HG03457 (cell line): ENCODE measurements at regions not wholly inside any gene's neighbourhood (a gene's known extent, or its start where the extent isn't known, plus 50 kb on each side); places are given as distances from the start of the nearest gene placed in this dataset.
A peak's percentile ranks its signal among the peaks of the same experiment; 100 is the strongest.

Experiments used
- ATAC-seq: cut with Tn5 transposase; IDR thresholded peaks from one replicate; pipeline ENCODE4 v1.9.1; 2021; ENCODE audit warnings: moderate number of reproducible peaks; ENCODE audit not compliant: unreplicated experiment

- ATAC-seq: no peak
Observed at GRCh38 chr21:35257413-35257812, 208.3 kb upstream of the RUNX1 start.

- no peak for ATAC-seq
Observed at GRCh38 chr21:35256468-35256988, 207.4 kb upstream of the RUNX1 start.

- no peak for ATAC-seq
Observed at GRCh38 chr21:35254765-35255138, 205.7 kb upstream of the RUNX1 start.

DNA sequence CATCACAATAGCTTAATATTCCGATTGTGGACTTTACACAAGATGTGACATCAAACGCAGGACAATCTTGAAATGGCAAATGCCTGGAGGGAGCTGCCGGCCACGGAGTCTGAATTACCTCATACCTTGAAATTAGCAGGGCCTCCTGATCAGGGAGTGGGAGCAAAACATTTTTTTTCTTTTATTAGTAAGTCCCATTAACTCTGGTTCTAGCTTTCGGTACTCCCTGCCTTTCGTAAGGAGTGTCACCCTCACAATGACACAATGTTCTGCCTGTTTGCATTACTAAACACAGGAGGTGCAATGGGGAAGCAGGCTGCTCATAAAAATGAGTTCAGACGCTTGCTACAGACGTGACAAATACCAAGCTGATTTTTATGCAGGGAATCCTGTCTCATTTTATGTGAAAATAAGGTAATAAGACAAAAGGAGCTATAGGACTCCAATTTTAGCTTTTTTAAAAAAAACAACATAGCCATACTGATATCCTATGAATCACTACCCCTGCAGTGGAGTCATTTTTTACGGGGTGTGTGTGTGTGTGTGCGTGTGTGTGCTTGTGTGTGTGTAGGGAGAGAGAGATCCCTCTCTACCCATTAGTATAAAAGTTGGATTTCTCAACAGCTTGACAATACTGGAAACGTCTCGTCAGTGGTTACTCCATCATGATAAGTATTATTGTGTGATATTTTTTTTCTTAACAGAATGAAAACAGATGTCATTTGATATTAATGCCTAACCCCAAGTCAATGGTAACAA lies 205.1 kb upstream of the RUNX1 start:
- ATAC-seq: no peak

DNA sequence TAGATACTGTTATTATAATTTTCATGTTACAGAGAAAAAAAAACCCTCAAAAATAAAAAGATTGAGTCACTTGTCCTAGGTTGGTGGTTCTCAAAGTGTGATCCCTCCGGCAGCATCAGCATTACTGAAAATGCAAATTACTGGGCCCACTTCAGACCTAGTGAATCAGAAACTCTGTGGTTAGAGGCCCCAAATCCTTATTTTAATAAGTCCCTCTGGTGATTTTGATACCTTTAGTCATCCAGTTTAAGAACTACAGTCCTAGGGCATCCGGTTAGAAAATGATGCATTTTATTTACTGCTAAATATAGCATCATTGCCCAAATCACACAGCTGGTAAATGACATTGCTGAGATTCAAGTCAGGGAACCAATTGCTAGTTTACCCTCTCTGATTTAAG lies 203.7 kb upstream of the RUNX1 start:
- no peak for ATAC-seq

DNA sequence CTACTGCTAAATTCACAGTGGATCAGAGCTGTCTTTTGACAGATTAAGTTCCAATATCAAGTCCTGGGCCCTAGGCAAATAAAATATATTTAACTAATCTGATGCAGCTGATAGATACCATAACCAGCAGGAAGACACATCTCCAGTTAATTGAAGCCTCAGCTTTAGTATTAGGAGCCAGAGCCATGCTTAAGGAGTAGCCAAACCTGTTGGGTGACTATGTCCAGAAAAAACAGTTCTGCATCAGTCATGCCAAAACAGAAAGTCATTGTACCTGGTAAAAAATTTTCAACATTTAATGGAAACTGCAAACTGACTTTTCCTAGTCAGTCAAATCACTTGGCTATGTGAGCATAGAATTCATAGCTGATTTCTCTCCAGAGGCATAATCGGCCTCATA lies 200.5 kb upstream of the RUNX1 start:
- ATAC-seq: no peak

DNA sequence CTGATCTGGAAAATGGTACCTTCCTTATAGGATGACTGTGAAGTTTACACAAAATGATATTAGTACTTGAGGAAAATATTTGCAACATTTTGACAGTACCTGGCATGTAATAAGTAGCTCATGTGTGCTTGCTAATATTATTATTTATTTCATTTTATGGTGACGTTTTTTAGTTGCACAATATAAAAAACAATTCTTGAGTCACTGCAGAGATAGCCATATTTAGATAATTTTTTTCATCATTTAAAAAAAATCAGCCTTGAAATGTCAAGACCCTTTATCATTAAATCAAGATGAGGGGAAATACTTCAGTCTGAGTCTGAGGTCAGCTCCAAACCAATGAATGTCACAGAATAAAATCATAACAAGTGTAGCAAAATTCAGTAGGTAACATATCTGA lies 196.8 kb upstream of the RUNX1 start:
- no peak for ATAC-seq

DNA sequence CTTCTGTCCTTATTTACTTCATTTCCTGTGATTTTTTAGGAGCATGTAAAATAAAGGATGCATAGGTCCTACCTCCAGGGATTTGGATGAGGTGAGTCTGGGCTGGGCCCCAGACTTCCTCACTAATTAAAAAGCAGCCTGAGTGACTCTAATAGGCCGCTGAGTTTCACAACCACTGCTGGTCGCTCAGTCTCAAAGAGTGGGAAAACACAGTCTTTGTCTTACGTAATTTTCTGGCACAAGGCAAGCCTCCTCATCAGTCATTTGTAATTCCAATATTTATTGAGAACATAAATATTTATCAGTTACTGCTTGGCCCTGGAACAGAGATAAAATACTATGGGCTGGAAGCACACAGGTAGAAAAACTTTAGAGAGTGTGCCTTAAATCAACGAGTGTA lies 195.4 kb upstream of the RUNX1 start:
- ATAC-seq: no peak

DNA sequence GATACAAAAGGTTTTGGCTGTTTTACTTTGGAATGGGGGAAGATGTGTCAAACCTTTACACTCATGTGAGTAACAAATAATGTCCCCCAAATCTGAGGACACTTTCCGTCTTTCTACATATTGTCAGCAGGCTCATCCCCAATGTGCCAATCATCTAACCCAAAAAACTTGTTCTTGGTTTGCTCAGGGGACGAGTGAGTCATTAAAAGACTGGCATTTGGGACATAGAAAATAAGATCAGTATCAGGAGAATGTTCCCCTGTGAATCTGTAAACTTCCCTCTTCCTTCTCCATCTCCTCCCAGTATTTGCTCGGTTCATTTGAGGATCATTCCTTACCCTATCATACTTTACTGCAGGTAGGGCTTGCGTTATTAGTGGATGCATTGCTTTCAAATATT lies 194.1 kb upstream of the RUNX1 start:
- no peak for ATAC-seq

- no peak for ATAC-seq
Observed at GRCh38 chr21:35239811-35240219, 190.7 kb upstream of the RUNX1 start.

- no peak for ATAC-seq
Observed at GRCh38 chr21:35238119-35238518, 189.0 kb upstream of the RUNX1 start.

DNA sequence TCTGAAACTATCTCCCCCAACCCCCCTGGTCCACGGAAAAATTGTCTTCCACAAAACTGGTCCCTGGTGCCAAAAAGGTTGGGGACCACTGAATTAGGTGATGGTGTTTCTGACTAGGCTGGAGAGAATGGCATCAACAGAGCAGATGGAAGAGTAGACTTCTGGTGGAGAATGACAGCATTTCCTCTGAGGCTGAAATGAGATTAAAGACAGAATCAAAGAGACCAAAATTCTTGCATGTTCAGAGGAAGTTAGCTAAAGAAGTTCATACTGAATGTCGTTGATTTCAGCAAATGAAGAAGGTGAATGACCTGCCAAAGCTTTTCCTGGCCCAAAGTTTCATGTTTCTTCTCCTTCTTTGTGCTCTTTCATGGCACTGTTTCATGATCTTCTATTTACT lies 188.2 kb upstream of the RUNX1 start:
- no peak for ATAC-seq

DNA sequence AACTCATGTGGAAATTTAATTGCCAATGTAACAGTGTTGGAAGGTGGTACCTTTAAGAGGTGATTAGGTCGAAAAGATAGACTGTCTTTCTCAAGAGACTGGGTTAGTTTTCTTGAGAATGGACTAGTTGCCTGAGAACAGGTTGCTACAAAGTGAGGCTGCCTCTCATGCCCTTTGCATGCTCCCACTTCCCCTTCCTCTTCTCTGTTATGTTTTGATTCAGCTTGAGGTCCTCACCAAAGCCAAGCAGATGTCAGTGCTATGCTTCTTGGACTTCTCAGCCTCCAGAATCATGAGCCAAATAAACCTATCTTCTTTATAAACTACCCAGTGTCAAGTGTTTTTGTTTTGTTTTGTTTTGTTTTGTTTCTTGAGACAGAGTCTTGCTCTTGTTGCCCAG lies 187.0 kb upstream of the RUNX1 start:
- no peak for ATAC-seq

GRCh38 chr21:35234725-35235124 lies 185.6 kb upstream of the RUNX1 start:
- ATAC-seq: no peak

GRCh38 chr21:35233756-35234155 lies 184.7 kb upstream of the RUNX1 start:
- no peak for ATAC-seq

GRCh38 chr21:35232545-35233176 lies 183.6 kb upstream of the RUNX1 start:
- no peak for ATAC-seq

DNA sequence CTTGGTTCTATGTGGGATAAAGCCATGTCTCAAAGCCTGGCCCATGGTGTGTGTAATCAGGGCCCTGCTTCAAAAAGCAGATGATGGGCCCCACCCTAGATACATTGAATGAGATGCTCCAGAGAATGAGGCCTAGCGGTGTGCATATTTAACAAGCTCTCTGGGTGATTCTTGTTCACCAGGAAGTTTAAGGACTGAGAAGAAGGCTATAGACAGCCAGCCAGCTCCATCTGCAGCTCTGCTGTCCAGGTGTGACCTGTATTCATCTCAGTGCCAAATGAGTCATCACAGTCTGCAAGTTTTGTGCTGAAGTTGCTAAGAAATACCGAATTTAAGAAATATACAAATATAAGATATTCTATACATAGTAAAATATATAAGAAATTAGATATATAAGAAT lies 182.0 kb upstream of the RUNX1 start:
- ATAC-seq: no peak

GRCh38 chr21:35229290-35229689 lies 180.2 kb upstream of the RUNX1 start:
- ATAC-seq: no peak

GRCh38 chr21:35227786-35228185 lies 178.7 kb upstream of the RUNX1 start:
- no peak for ATAC-seq

DNA sequence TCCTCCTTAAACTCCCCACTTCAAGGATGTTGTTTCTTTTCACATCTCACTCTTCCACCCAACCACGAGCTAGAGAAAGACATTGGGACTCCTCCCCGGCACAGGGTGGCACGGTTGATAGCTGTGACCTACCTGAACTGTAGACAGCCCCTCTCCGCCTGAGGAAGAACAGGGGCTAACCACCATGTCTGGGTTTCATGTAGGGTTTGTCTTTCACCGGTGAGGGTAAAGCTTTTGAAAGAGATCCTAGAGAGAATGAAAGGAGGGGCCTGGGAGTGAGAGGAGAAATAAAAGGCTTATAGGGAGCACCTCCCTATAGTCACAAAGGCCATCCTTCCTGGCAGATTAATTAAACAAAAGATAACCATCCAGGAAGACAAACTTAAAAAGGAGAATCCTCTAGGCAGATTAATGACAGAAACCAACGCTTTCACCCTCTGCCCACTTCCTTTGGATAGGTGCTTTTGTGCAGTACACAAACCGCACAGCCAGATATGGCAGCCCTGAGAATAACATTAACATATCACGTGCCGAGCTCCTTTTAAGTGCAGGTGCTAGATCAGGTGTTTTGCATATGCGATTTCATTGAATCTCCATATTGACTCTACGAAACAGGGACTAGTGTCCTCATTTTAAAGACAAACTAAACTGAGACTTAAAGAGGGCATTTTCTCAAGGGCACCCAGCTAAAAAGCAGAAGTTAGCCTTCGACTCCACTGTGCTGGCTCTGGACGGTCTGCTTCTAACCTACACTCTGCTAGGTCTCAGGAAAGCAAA lies 178.1 kb upstream of the RUNX1 start:
- peak; percentile 71 for ATAC-seq

DNA sequence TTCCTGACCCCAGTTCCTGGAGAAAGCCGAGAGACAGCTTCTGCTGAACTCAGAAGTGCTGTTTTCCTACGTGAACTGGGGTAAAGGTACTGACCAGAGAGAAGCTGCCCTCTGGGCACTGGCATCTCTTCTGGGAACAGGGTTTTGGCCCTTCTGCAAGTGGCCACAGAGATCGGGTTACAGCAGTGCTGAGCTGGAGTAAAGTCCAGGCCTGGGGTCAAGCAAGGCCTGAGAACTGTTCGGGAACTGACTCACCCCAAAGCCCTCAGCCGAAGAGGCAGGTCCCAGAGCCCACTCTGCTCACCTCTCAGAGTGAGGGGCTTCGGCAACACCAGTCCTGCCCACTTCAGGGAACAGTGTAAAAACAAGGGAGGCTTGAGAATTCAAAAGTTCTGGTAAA lies 177.2 kb upstream of the RUNX1 start:
- no peak for ATAC-seq

- no peak for ATAC-seq
Observed at GRCh38 chr21:35225573-35225972, 176.5 kb upstream of the RUNX1 start.
